Astrocyte (in vitro differentiated cells and primary cell): ENCODE measurements at regions not wholly inside any gene's neighbourhood (a gene's known extent, or its start where the extent isn't known, plus 50 kb on each side); places are given as distances from the start of the nearest gene placed in this dataset.

Experiments
- EZH2 ChIP-seq: IDR thresholded peaks from 2 replicates; pipeline ENCODE4 v1.6.1; 2012; ENCODE audit warnings: mild to moderate bottlenecking, low read length, inconsistent platforms; ENCODE audit not compliant: insufficient read depth
- TF ChIP-seq, protein P1 (sequence below): IDR thresholded peaks from 2 replicates; pipeline ENCODE4 v1.5.1; 2011; ENCODE audit warnings: low read depth, mild to moderate bottlenecking, inconsistent platforms, low read length, moderate library complexity; ENCODE audit not compliant: insufficient read depth

- no peak for TF ChIP-seq EZH2
- TF ChIP-seq, protein P1, sequence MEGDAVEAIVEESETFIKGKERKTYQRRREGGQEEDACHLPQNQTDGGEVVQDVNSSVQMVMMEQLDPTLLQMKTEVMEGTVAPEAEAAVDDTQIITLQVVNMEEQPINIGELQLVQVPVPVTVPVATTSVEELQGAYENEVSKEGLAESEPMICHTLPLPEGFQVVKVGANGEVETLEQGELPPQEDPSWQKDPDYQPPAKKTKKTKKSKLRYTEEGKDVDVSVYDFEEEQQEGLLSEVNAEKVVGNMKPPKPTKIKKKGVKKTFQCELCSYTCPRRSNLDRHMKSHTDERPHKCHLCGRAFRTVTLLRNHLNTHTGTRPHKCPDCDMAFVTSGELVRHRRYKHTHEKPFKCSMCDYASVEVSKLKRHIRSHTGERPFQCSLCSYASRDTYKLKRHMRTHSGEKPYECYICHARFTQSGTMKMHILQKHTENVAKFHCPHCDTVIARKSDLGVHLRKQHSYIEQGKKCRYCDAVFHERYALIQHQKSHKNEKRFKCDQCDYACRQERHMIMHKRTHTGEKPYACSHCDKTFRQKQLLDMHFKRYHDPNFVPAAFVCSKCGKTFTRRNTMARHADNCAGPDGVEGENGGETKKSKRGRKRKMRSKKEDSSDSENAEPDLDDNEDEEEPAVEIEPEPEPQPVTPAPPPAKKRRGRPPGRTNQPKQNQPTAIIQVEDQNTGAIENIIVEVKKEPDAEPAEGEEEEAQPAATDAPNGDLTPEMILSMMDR = no peak
These were observed 226.1 kb downstream of the SOD2 start for GRCh38 chr6:159466926-159467325.
